ENCODE measurements at regions not wholly inside any gene's neighbourhood (a gene's known extent, or its start where the extent isn't known, plus 50 kb on each side); places are given as distances from the start of the nearest gene placed in this dataset.

DNA sequence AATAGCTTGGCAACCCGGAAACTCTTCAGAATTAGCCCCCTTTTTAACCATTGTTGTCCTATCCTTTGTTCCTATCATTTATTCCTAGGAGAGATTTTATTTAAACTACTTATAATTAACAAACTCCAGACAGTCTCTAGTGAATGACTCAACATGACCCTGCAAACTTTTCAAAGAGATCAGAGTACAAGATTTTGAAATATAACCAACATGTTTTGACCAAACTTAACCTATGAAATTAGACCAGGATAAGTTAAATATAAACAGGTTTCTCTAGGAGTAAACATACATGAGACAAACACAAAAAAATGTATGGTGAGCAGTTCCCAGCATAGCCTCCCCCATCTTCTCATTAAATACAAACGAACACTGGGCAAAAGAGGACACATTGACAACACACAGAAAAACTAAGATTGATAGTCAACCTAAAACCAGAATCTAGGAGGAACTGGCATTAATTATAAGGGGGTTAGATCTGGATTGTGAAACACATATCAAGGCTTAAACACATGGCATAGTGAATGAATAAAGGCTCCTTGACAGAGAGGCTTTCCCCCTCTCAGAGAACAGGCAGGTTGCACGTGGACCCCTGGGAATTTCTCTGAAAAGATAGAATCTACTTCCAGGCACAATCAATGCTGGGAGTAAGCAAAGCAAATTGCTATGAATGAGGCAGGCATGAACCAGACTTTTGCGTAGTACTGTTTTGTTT lies 284.1 kb downstream of the IRS1 start:
- DNase-seq, result no peak

DNA sequence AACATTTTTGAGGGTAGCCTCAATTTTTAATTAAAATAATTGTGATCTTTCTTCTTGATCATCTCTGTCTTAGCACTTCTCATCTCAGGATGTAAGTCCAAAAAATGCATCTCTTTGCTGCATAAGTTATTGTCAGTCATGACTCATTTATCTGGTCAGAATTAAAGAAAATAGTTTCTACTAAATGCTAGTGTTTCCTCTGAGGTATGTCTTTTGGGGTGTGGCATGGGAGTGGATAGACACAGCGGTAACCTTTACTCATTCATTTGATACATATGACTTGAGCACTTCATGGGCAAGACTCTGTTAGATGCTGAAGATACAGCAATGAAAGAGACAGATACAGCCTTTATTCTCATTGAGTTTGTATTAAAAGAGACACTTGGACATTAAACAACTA lies 284.7 kb downstream of the IRS1 start:
- DNase-seq, result no peak

DNA sequence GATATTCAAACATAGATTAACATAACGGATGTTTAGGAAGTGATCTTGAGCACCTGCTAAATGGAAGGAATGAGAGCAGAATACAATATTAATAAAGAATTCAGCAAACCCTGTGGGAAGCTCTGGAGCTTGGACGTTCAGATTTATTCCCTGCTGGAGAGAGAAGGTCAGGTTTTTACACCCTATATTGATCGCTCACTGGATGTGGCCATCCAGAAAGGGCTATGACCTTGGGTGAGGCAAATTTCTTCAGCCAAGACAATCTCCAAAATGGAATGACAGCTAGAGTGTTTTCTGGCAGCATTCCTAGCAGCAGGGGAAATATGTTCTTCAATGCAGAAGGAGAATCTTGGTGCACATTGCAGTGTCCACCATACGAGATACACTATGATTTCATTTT lies 288.3 kb downstream of the IRS1 start:
- DNase-seq, result no peak

DNA sequence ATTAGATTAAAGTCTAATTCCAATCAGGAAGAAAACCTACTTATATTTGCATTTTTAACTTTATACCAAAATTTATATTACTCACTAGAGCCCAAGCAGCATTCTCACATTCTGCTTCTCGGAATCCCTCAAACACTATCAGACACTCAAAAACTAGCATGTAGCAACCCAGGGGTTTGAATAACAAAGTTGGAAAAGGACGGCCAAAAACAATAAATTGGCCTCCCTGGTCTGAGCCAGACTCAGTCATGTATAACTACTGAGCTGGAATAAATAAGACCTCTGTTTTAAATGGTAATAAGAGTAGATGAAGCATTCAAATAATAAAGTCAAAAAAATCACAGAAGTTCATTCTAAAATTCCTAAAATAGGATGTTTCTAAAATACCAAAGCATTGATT lies 290.9 kb downstream of the IRS1 start:
- DNase-seq, result no peak

DNA sequence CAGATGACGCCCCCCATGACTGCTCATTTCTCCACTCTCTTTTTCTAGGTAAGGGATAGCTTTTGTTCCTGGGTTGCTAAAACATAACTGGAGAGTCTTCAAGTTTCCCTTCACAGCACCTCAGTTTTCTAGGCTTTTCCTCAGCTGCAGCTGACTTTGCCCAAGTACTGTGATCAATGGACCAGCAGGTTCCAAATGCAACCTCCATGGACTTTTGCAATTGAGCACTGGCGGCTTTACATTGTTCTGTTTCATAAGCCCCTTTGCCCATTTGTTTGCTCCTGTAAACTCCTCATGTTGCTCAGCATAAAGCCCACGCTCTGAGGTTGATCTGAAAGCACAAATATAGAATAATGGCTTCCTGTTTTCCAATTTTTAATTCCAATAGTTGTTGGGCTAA lies 291.6 kb downstream of the IRS1 start:
- DNase-seq, result no peak

DNA sequence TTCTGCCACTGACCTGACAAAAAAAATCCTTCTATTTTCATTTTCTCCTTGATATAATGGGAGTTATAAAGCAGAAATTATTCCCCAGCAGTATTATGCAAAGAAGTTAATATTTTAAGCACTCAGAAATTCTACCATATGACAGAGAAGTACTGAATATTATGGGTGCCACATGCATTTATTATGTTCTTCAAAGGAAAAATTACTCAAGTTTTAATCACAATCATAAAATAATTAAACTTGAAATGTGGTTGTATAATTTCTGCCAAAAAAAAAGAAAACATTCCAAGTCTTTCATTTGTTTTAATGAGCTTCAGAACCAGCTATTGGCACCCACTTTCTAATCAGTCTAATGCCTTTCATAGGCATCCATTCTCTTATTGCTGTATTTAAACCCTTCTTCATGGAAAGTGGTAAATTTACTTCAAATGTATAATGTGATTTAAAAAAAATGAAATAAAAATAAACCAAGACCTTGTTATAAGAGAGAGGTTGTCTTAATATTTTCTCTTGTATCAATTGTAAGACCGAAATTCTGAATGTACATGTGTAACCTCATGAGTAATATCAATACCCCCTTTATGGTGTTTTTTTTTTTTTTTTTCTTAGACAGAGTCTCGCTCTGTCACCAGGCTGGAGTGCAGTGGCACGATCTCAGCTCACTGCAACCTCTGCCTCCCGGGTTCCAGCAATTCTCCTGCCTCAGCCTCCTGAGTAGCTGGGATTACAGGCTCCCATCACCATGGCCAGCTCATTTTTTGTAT lies 302.3 kb downstream of the IRS1 start:
- no peak for DNase-seq

DNA sequence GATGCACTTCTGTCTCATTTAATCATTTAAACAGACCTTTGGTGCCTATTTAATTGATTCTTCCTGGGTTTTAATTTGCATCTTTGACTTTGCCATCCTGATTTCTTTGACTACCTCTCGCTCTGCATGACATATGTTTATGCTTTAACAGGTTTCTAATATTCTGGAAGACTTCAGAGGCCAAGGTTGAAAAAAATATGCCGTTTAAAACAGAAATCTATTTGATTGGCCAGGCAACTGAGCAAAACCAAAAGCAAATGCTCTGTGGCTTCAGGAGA lies 303.4 kb downstream of the IRS1 start:
- no peak for DNase-seq

DNA sequence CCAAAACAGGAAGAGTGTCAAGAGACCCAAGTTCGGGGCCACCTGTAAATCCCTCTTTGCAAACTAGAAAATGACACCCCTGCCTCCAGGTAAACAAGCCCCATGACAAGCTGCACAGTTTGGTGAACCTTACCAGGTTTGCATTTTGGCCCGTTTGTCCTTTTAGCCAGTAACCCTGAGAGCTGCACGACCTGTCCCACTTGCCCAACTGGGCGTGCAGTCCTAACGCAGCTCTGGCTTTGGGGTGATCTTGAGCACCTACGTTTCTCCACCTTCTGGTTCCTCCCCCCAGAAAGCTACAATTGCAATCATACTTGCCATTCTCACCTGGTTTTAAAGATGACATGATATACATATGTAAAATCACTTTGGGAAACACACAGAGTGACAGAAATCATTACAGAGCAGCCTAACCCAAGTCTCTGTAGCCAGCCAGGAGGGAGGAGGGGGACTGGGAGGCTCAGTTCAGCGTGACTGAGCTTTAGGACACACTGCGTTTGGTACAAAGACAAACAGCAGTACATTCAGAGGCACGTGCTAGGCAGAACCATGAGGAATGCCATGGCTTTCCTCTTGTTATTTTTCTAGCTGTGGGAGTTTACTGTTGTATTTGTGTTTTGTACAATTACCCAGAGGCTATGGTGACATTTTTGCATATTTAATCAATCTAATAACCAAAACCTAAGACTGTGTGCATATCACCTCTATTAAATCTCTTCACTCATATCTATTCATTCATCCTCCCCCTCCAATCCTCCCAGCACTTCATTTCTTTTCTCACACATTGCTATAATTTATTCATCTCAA lies 304.0 kb downstream of the IRS1 start:
- DNase-seq, result no peak

DNA sequence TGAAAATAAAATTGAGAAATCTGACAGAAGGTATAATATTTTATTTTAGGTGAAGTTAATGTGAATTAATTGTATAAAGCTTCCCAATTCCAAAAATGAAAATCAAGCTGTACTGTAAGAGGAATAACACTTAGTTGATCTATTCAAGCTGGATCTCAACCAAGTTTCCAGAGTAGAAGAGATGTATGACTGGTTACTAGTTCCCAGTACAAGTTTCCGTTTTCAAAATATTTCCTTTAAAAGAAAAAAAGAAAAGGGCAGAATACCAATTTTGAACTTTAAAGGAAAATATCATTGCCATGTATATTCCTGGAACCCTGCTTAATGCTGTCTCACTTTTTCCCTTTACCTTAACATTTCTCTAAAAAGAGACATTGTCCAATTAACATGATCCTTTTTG lies 308.5 kb downstream of the IRS1 start:
- DNase-seq, result no peak

DNA sequence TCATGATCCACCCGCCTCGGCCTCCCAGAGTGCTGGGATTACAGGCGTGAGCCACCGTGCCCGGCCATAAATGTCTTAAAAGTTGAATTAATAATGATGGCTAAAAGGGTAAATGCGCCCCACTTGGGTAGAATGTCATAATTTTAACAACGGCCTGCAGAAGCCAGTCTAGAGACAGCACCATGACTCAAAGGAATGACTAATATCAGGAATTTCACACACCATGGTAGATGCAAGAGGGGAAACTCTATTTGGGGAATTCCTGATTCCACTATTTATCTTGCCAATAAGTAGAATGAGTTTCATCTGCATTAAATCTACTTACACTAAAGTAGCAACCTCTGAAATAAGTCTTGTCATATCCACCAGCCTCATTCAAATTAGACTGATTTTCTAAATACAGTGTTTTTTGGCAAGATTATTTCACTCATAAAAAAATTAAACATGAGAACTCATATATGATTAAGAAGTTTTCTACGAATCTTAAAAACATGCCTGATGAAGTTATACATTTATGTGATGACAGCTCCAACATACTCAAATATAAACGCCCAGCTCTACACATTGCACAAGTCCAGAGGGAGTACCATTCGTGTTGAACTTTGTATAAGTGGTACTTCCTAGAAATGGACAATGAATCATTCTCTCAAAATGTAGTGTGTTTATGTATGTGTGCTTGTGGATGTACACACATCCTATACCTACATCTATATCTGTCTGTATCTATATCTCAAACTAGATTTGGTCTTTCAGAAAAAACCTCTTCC lies 309.7 kb downstream of the IRS1 start:
- no peak for DNase-seq

DNA sequence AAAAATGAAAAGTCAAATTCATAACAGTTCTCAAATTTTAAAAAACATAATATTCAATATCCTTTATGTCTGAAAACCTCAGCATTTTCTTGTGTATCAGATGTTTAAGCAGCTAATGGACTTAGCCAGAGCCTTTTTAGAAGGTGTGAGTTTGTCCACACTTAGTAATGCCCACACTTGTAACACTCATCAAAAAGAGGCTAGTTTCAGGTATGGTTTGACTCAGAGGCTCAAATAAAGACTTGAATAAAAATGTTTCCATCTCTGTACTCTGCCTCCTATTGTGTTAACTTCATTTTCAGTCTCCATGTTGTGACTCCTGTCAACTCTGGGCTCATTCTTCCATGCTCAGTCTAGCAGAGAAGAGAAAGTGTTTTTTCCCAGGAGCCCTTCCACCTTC lies 311.6 kb downstream of the IRS1 start:
- no peak for DNase-seq

DNA sequence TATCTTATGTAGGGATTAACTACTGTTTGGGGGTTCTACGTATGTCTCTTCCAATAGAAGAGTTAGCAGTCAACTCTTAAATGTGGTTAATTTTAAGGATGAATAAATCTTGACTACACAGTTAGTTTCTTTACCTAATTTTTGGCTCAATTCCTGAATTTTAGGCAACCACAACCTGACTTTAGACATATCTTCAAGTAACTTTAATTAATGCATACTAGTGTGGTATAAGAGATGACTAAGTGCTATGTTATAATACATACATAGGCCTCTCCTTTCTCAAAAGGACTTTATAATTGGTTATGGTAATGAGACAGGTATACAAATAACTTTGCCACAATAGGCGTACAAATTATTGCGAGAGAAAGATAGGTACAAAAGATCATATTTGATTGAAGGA lies 312.0 kb downstream of the IRS1 start:
- DNase-seq, result no peak

DNA sequence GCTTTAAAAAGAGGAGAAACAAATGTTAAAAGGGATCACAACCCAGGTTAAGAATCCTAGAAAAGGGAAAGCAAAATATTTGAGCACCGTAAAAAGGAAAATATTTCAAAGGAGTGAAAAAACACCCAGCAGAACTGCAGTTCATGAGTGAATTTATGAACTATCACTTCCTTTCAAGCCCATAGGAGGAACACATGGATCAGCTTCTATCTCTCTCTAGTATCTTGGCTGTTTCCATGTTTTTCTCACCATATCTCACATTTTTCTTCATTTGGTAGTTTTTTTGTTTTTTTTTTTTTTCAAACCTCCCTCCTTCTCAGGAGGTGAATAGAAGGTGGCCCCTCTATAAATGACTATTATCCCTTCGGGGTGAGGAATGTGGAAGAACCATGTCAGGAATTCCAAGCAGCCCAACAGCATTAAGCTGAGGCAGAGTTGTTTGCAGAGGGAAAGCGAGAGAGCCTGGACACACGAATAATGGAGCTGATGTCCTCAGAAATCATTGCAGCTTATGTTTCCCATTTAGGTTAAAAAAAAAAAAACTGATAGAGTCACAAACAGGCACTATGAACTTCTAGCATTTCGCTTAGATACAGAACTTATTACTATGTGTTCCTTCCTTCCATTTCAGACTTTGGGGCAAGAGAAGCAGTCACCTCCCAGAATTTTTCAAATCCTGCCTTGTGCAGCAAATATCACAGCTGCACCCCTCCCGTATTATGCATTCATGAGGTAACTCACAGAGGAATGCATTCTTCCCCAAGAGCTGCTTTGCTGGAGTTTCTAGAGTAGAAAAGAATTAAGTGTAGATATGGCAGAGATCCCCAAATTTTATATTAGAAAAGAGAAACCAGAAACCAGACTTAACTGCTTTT lies 315.6 kb downstream of the IRS1 start:
- DNase-seq, result no peak

DNA sequence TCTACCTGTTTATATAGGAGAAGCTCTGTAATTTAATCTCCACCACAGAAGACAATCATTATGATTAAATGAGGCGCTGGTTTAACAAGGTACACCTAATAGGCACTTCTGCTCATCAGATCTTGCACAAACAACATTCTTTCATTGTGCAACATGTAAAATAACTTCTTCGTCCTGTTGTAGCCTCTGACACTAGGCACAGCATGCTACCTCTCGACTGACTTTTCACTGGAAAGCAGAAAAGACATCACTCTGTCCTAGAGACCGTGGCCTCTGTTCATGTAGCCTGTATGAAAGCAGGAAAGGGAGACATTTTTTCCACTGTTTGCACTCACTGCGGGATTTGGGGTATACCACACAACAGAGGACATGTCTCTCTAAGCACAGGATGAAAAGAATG lies 316.5 kb downstream of the IRS1 start:
- no peak for DNase-seq

DNA sequence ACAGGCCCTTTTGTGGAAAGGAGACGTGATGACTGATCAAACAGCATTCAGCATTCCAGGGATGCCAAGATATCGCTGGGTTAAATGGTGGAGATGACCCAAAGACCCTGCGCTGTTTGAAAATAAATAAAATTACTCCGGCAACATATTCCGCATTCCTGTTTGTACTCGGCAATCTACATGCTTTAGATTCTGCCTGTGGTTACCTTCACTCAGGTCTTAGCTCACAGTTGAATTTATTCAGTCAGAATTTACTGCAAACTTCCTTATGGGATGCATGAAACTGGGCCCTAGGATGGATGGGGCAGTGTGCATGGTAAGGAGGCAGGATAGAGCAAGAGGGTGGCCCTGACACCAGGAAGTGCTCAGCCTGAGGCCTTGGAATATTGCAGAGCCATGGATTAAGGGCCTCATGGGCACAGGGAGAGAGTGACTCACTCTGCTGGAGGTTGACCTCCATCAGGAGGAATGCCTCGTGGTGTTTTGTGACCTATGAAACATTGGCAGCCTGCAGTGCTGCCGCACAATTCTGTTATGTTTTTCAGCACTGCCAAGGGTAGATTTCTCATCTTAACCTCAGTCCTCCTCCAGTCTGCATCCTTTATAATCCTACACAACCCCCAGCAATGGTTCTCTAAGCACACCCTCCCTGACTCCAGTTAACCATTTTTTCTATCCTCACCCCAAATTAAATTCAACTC lies 321.4 kb downstream of the IRS1 start:
- no peak for DNase-seq

DNA sequence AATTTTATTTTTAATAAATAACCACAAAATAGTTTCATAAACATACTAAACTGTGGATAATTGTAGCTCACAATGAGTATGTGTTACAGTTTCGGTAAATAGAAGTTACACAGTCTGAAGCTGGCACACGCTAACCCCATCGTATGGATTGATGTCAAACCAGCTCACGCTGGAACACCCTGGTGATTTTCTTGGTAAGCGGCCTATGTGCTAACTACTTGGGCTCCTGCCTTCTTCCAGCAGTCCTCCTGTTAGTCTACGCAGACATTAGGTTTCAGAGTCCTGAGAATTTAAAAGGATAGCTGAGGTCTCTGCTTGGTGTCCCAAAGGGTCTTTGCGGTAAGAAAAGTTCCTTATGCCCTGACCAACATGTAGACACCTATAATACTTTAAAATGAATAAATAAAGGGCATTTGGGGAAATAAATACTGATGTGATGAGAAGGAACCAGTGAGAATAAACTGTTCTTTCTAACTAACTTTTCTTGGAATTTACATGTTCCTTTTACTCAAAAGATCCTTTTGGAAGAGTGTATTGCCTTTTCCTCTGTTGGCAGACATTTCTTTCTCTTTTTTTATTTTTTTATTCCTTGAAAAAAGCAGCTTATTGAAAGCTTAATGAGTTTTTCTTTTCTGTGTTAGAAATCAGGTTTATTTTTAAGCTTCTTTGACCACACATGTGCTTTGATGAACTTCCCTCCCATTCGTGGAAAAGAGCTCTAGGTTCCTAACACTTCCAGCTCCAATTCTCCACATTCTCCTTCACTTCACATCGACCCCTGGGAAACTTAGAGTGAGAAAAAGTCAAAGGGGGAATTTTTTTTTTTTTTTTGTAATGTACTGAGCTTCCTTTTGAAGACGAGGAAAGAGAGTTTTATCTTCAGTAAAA lies 322.2 kb downstream of the IRS1 start:
- no peak for DNase-seq

DNA sequence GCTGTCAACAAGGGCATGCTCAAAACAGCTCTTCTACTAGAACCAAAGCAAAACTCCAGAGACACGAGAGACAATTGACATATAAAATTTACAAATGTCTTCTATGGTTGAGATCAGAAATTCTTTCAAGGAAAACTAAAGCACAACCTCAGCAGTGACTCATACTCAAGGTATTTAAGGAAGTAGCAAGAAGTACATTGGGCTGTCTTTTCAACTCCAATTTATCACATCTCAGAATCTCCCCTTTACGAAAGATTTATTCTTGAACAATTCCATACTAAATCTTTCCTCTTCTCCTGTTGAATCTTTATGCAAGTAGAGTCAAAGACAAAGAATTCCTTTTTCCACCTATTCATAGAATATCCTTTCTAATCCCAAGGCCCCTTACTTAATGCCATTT lies 324.0 kb downstream of the IRS1 start:
- DNase-seq, result no peak

DNA sequence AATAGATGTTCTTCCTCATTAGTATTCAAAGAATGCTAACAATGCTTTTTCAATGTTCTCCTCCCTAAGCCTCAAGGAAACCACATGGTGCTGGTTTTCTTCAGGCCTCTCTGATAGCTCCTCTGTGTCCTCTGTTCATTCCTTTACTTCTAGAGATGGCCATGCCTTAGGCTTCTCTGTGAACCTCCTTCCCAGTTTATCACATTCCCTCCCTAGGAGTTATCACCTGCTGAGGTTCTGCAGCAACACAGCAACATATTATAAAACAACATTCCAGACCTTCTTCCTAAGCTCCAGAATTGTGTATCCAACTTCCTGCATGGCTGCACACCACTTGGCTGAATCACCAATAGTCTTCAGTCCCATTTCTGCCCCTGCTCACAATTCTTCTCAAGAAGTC lies 325.5 kb downstream of the IRS1 start:
- no peak for DNase-seq

DNA sequence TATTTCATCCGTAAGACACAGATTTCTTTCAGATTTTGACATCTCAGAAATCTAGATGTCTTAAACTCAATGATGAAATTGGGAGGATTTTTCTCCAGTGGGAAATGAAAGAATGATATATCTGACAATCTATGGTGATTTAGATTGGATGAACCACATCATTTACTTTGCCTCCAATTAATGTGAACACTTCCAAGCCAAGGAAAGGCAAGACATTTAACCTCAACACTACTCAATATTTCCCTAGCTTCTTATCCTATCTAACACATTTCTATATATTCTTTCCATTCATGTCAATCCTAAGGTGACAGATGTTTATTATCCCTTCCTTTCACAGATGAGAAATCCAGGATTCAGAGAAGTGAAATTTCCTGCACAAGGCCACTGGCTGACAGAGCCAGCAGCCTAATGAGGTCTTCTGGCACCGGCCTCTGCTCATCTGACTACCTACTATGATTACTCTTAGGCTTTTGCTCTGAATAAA lies 327.6 kb downstream of the IRS1 start:
- no peak for DNase-seq

DNA sequence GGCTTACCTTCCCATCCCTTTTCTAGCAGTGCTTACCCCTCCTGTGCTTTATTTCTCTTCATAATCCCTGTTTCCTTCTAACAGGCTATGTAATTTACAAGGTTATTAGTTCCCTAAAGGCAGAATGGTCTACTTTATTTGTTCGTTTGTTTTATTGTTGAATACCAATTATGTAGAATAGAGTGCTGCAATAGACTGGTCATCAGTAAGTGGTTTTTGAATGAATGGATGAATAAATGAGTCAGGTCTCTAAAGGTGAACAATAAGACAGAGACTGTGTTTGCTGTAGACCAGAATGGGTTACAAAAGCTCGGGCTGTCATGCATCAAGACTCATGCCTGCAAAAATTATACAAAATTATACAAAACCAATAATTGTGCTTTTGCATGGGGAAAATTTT lies 332.0 kb downstream of the IRS1 start:
- DNase-seq, result no peak

DNA sequence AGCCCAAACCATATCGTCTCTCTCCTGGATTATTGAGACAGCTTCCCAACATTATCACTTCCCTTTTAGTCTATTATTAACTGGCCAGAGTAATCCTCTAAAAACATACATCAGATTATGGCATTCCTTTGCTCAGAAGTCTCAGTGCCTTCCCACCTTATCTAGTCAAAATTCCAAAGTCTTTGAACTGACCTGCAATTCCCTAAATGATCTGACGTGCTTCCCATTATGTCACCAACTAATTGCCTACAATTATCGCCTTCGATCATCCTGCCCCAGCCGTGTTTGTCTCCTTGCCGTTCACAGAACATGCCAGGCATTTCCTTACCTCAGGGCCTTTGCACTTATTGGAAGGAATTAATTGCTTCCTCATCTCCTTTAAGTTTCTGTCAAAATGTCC lies 332.4 kb downstream of the IRS1 start:
- no peak for DNase-seq
